Omental fat pad (tissue), 3 donors: ENCODE measurements at regions not wholly inside any gene's neighbourhood (a gene's known extent, or its start where the extent isn't known, plus 50 kb on each side); places are given as distances from the start of the nearest gene placed in this dataset.

Experiments used
- ATAC-seq: fragments of 150-250 bp; one replicate; pipeline ENCODE4 v1.9.1; 2016; ENCODE audit warnings: mild to moderate bottlenecking, moderate library complexity; ENCODE audit not compliant: low FRiP score
- DNase-seq: peaks from one replicate; pipeline ENCODE4 v3.0.0-alpha.2; 2019; ENCODE audit warnings: low spot score
- CTCF ChIP-seq, 3 donors: fragments of 450-650 bp; IDR thresholded peaks; one replicate each; pipeline ENCODE4 v1.5.1; 2016 to 2017; ENCODE audit warnings: antibody characterized with exemption in 3 of 3, mild to moderate bottlenecking in 3 of 3, moderate library complexity in 2 of 3

- DNase-seq, result no peak
- ATAC-seq, result no peak
- no peak for TF ChIP-seq CTCF (IDR thresholded peaks at IDR 0.05)
Measured at GRCh38 chr15:96521386-96521785, 190.9 kb downstream of the NR2F2 start.

GRCh38 chr15:96524676-96525417, 194.3 kb downstream of the NR2F2 start:
- ATAC-seq (no peak), DNase-seq (no peak)

GRCh38 chr15:96535148-96535547, 204.6 kb downstream of the NR2F2 start:
- DNase-seq, result no peak
- no peak for TF ChIP-seq CTCF (IDR thresholded peaks at IDR 0.05)
- ATAC-seq, result no peak

More at GRCh38 chr15:96524676-96525417, 194.3 kb downstream of the NR2F2 start:
- no peak for TF ChIP-seq CTCF (IDR thresholded peaks at IDR 0.05)

- TF ChIP-seq CTCF (IDR thresholded peaks at IDR 0.05), result no peak
- no peak for ATAC-seq
- no peak for DNase-seq
Measured at GRCh38 chr15:96538491-96538890, 208.0 kb downstream of the NR2F2 start.

GRCh38 chr15:96540283-96540682, 209.8 kb downstream of the NR2F2 start:
- no peak for ATAC-seq
- no peak for DNase-seq
- TF ChIP-seq CTCF (IDR thresholded peaks at IDR 0.05), result no peak

- TF ChIP-seq CTCF (IDR thresholded peaks at IDR 0.05), result no peak
- no peak for DNase-seq
- ATAC-seq, result no peak
Measured at GRCh38 chr15:96542130-96542770, 211.8 kb downstream of the NR2F2 start.
